ENCODE measurements at regions not wholly inside any gene's neighbourhood (a gene's known extent, or its start where the extent isn't known, plus 50 kb on each side); places are given as distances from the start of the nearest gene placed in this dataset.
"Not testable (repeated sequence)": the region's sequence is repeated elsewhere in the genome, so short reads cannot be mapped to it uniquely, and the experiment has no call there.

GRCh38 chr7:57201895-57202210, 69.6 kb upstream of the ZNF479 start:
- WGBS, 2 donors, result 85 to 90% methylated on average over 7 of the region's 7 CpGs
- Histone ChIP-seq H3K27me3 (ENCODE audit: control insufficient read depth in 3 of 3, insufficient read depth in 3 of 3, low read length in 2 of 3) (no peaks in the 10 kb centered on the region), H3K9me3 (ENCODE audit: control insufficient read depth in 4 of 4, insufficient read depth in 3 of 4, low read length in 3 of 4) (peaks cover 0 to 61% (median 8%) of the 10 kb centered on the region in 4 donors), H3K9ac (ENCODE audit: insufficient read depth in 1 of 2, low read length in 2 of 2) (no peak overlapping the region), H3K4me3 (no peak overlapping the region), H3K4me1 (ENCODE audit: control insufficient read depth in 5 of 5, insufficient read depth in 5 of 5, low read length in 5 of 5) (no peaks in the 10 kb centered on the region), H3K36me3 (ENCODE audit: control insufficient read depth in 4 of 4, insufficient read depth in 4 of 4, low read length in 4 of 4) (no peaks in the 10 kb centered on the region), H3K27ac (ENCODE audit: low read depth in 1 of 2, low read length in 1 of 2) (no peak overlapping the region)
- no peak for TF ChIP-seq CTCF (IDR thresholded peaks at IDR 0.05; ENCODE audit: control extremely low read depth, extremely low read depth)
- DNase-seq, result no peak
- no peak for ATAC-seq (ENCODE audit: insufficient read depth, low FRiP score)

GRCh38 chr7:57202274-57202673, 70.0 kb upstream of the ZNF479 start:
- Histone ChIP-seq H3K9me3 (ENCODE audit: control insufficient read depth in 4 of 4, insufficient read depth in 3 of 4, low read length in 3 of 4) (peaks cover 0 to 61% (median 8%) of the 10 kb centered on the region in 4 donors), H3K27ac (ENCODE audit: low read depth in 1 of 2, low read length in 1 of 2) (no peak overlapping the region), H3K9ac (ENCODE audit: insufficient read depth in 1 of 2, low read length in 2 of 2) (no peak overlapping the region), H3K36me3 (ENCODE audit: control insufficient read depth in 4 of 4, insufficient read depth in 4 of 4, low read length in 4 of 4) (no peaks in the 10 kb centered on the region), H3K27me3 (ENCODE audit: control insufficient read depth in 3 of 3, insufficient read depth in 3 of 3, low read length in 2 of 3) (no peaks in the 10 kb centered on the region), H3K4me3 (no peak overlapping the region), H3K4me1 (ENCODE audit: control insufficient read depth in 5 of 5, insufficient read depth in 5 of 5, low read length in 5 of 5) (no peaks in the 10 kb centered on the region)
- no peak for TF ChIP-seq CTCF (IDR thresholded peaks at IDR 0.05; ENCODE audit: control extremely low read depth, extremely low read depth)
- ATAC-seq (ENCODE audit: insufficient read depth, low FRiP score), result no peak
- DNase-seq, result no peak
- 77 to 79% methylated on average over 9 of the region's 9 CpGs for WGBS, 2 donors

- no peak overlapping the region for H3K27ac ChIP-seq (ENCODE audit: low read depth in 1 of 2, low read length in 1 of 2)
- no peak overlapping the region for H3K9ac ChIP-seq (ENCODE audit: insufficient read depth in 1 of 2, low read length in 2 of 2)
- WGBS, 2 donors, result 38 to 53% methylated on average over 51 of the region's 51 CpGs
- no peak for TF ChIP-seq CTCF (IDR thresholded peaks at IDR 0.05; ENCODE audit: control extremely low read depth, extremely low read depth)
- no peak for ATAC-seq (ENCODE audit: insufficient read depth, low FRiP score)
- no peaks in the 10 kb centered on the region for H3K27me3 ChIP-seq (ENCODE audit: control insufficient read depth in 3 of 3, insufficient read depth in 3 of 3, low read length in 2 of 3)
- no peak for DNase-seq
- peaks cover 0 to 67% (median 8%) of the 10 kb centered on the region in 4 donors for H3K9me3 ChIP-seq (ENCODE audit: control insufficient read depth in 4 of 4, insufficient read depth in 3 of 4, low read length in 3 of 4)
- no peaks in the 10 kb centered on the region for H3K4me1 ChIP-seq (ENCODE audit: control insufficient read depth in 5 of 5, insufficient read depth in 5 of 5, low read length in 5 of 5)
- no peak overlapping the region for H3K4me3 ChIP-seq
- no peaks in the 10 kb centered on the region for H3K36me3 ChIP-seq (ENCODE audit: control insufficient read depth in 4 of 4, insufficient read depth in 4 of 4, low read length in 4 of 4)
Observed at GRCh38 chr7:57203161-57203791, 71.0 kb upstream of the ZNF479 start.

GRCh38 chr7:57203858-57204257, 71.6 kb upstream of the ZNF479 start:
- 59 to 71% methylated on average over 15 of the region's 15 CpGs for WGBS, 2 donors
- H3K27me3 ChIP-seq (ENCODE audit: control insufficient read depth in 3 of 3, insufficient read depth in 3 of 3, low read length in 2 of 3); H3K36me3 ChIP-seq (ENCODE audit: control insufficient read depth in 4 of 4, insufficient read depth in 4 of 4, low read length in 4 of 4); H3K9ac ChIP-seq (ENCODE audit: insufficient read depth in 1 of 2, low read length in 2 of 2); ATAC-seq (ENCODE audit: insufficient read depth, low FRiP score); H3K4me1 ChIP-seq (ENCODE audit: control insufficient read depth in 5 of 5, insufficient read depth in 5 of 5, low read length in 5 of 5); H3K27ac ChIP-seq (ENCODE audit: low read depth in 1 of 2, low read length in 1 of 2); DNase-seq; H3K4me3 ChIP-seq: not testable (repeated sequence)
- H3K9me3 ChIP-seq (ENCODE audit: control insufficient read depth in 4 of 4, insufficient read depth in 3 of 4, low read length in 3 of 4), result peaks cover 0 to 65% (median 9%) of the 10 kb centered on the region in 4 donors
